WERI-Rb-1 (cell line): ENCODE measurements at regions not wholly inside any gene's neighbourhood (a gene's known extent, or its start where the extent isn't known, plus 50 kb on each side); places are given as distances from the start of the nearest gene placed in this dataset.

Source experiments
- DNase-seq: peaks from one replicate; pipeline ENCODE4 v3.0.0-alpha.2; 2020
- H3K27ac ChIP-seq: fragments of 250-450 bp; sonication (Bioruptor Pico); 2 replicates; pipeline ENCODE4 v1.5.1; 2020; ENCODE audit warnings: mild to moderate bottlenecking, moderate library complexity
- H3K27me3 ChIP-seq: fragments of 250-450 bp; sonication (Bioruptor Pico); 2 replicates; pipeline ENCODE4 v1.5.1; 2021; ENCODE audit warnings: mild to moderate bottlenecking, low read depth, moderate library complexity; ENCODE audit not compliant: insufficient read depth, severe bottlenecking
- H3K36me3 ChIP-seq: fragments of 250-450 bp; sonication (Bioruptor Pico); 2 replicates; pipeline ENCODE4 v1.5.1; 2020; ENCODE audit warnings: mild to moderate bottlenecking, moderate library complexity
- H3K4me3 ChIP-seq: 2 replicates; pipeline ENCODE4 v1.5.1; 2011; ENCODE audit warnings: low read depth, mild to moderate bottlenecking, control low read depth, low read length
- H3K9me3 ChIP-seq: fragments of 250-450 bp; sonication (Bioruptor Pico); 2 replicates; pipeline ENCODE4 v1.5.1; 2021; ENCODE audit warnings: mild to moderate bottlenecking, moderate library complexity; ENCODE audit not compliant: severe bottlenecking
- TF ChIP-seq, protein P1 (sequence below): IDR thresholded peaks from 2 replicates; pipeline ENCODE4 v1.5.1; 2011; ENCODE audit warnings: low read depth, mild to moderate bottlenecking, control low read depth, inconsistent platforms, low read length

DNA sequence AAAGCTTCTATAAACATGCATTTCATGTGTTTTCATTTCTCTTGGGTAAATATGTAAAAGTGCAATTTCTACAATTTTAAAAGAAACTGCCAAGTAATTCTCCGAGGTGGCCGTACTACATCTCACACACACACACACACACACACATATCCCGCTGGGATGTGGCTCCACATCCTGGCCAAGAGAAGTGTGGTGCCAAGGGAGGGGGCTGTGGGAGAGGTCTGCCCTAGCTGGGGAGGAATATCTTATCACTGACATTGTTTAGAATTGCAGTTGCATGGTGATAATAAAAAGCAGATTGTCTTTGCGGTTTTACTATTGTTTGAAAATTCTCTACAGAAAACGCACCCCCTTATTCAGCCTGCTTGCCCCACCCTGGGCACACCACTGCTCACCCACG is 558.4 kb downstream of the BNC2 start:
- no peaks in the 10 kb centered on the region for H3K36me3 ChIP-seq
- H3K27me3 ChIP-seq, result no peaks in the 10 kb centered on the region
- H3K9me3 ChIP-seq, result no peaks in the 10 kb centered on the region
- no peak for DNase-seq
- no peak overlapping the region for H3K4me3 ChIP-seq
- no peak overlapping the region for H3K27ac ChIP-seq
- TF ChIP-seq, protein P1, sequence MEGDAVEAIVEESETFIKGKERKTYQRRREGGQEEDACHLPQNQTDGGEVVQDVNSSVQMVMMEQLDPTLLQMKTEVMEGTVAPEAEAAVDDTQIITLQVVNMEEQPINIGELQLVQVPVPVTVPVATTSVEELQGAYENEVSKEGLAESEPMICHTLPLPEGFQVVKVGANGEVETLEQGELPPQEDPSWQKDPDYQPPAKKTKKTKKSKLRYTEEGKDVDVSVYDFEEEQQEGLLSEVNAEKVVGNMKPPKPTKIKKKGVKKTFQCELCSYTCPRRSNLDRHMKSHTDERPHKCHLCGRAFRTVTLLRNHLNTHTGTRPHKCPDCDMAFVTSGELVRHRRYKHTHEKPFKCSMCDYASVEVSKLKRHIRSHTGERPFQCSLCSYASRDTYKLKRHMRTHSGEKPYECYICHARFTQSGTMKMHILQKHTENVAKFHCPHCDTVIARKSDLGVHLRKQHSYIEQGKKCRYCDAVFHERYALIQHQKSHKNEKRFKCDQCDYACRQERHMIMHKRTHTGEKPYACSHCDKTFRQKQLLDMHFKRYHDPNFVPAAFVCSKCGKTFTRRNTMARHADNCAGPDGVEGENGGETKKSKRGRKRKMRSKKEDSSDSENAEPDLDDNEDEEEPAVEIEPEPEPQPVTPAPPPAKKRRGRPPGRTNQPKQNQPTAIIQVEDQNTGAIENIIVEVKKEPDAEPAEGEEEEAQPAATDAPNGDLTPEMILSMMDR, result no peak

DNA sequence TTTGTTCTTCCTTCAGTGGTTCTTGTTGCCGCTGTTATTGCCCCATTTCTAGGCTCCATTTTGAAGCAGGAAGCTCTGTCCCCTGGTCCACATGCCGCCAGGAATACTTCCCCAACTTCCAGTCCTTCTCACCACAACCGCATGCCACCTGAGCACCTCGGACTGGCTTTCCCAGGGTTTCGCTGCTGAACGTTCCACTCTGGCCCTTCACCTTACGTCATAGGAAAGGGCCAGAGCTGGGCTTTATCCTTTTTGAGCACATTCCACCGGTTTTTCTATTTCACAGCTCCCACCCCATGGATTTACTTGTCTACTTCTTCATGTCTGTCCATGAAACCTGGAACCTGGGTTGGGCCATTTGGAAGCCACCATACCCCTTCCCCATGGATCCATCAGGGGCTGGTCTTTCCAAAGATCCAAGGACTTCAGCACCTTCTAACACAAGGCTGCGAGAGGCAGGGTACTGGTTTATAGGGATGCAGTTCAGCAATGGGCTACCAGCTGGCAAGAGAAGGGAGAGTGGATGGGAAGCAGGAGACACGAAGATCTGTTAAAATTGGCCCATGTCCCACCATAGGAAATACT is 557.4 kb downstream of the BNC2 start:
- Histone ChIP-seq H3K9me3 (no peaks in the 10 kb centered on the region), H3K4me3 (no peak overlapping the region), H3K27me3 (no peaks in the 10 kb centered on the region), H3K27ac (no peak overlapping the region), H3K36me3 (no peaks in the 10 kb centered on the region)
- TF ChIP-seq, protein P1, result no peak
- no peak for DNase-seq

DNA sequence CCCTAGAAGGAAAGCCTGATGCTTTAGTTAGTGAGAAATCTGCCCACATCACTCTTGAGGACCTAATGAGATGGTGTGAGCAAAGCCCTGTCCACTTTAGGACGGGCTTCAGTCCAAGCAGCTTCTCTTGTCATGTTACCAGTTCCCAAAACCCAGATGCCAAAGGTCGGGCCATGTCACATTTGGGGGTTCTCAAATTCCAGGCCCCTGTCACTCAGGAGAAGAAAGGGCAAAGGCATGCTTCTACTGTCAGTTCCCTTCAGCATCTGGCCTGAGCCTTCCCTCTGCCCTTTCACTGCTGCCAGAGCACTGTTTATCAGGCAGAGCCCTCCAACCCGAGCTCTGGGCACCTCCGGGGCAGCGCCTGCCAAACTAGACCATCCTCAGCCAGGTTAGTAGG is 556.0 kb downstream of the BNC2 start:
- no peaks in the 10 kb centered on the region for H3K27me3 ChIP-seq
- TF ChIP-seq, protein P1, result no peak
- H3K4me3 ChIP-seq, result no peak overlapping the region
- no peak overlapping the region for H3K27ac ChIP-seq
- no peak for DNase-seq
- no peaks in the 10 kb centered on the region for H3K9me3 ChIP-seq
- H3K36me3 ChIP-seq, result no peaks in the 10 kb centered on the region

DNA sequence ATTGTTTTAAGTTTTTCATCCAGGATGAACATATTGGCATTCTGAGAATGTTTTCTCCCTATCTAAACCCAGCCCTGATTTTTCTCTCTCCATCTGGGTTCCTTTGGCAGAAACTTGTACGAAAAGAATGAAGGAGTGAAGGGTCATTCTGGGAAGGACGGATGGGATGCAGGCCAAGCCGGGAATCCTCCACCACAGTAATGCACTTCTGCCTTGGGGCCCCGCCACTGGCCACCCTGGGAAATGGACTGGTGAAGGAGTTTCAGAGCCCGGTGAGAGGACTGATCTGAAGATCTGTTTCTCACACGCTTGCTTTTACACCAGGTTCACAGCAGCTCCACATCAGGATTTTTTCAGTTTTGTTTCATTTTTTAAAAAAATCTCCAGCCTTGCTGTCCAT is 554.8 kb downstream of the BNC2 start:
- H3K27me3 ChIP-seq, result no peaks in the 10 kb centered on the region
- DNase-seq, result no peak
- no peak overlapping the region for H3K27ac ChIP-seq
- TF ChIP-seq, protein P1, result no peak
- no peak overlapping the region for H3K4me3 ChIP-seq
- H3K9me3 ChIP-seq, result no peaks in the 10 kb centered on the region
- H3K36me3 ChIP-seq, result no peaks in the 10 kb centered on the region

DNA sequence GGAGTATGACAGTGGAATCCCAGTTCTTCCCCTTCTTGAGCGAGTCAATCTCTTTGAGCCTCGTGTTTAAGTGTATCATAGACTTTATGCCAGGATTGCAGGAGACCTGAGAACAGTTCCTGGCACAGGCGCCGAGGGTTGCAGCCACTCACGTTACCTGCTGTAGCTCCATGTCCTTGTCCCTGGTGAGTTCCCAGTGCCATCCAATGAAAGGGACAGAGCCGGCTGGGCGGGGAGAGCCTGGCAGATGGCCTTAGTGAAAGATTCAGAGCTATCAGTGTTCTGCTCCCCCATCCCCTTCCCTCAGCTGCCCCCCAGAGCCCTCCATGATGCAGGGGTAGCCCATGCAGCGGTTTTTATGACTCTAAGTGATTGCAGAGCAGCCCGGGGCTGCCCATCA is 554.0 kb downstream of the BNC2 start:
- Histone ChIP-seq H3K27ac (no peak overlapping the region), H3K4me3 (no peak overlapping the region), H3K9me3 (no peaks in the 10 kb centered on the region), H3K36me3 (no peaks in the 10 kb centered on the region), H3K27me3 (no peaks in the 10 kb centered on the region)
- TF ChIP-seq, protein P1, result no peak
- no peak for DNase-seq
